ENCODE measurements at regions not wholly inside any gene's neighbourhood (a gene's known extent, or its start where the extent isn't known, plus 50 kb on each side); places are given as distances from the start of the nearest gene placed in this dataset.

DNA sequence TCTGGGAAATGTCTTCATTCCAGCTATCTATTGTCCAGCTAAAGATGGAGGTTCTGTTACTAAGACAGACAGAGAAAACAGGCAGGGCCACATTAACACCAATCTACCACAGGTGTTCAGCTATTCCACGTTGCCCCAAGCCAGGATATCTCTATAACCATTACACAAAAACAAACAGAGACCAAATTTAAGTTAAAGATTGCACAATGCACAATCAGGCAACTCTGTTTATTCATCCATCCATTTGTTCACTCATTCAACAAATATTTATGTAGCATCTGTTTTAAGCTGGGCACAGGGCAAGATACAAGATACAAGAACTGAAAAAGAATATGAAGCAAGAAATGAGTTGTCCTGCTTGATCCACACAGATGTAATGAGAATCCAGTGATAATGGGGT lies 629.0 kb downstream of the MED13L start:
- TF ChIP-seq EP300 (conservative IDR thresholded peaks at IDR 0.05; ENCODE audit: poor library complexity, severe bottlenecking) (no peak), SMC3 (conservative IDR thresholded peaks at IDR 0.05; ENCODE audit: poor library complexity) (no peak), EZH2 (IDR thresholded peaks at IDR 0.05; ENCODE audit: borderline replicate concordance, insufficient read depth, low read length, poor library complexity, severe bottlenecking) (no peak), MXI1 (conservative IDR thresholded peaks at IDR 0.05; ENCODE audit: poor library complexity, severe bottlenecking) (no peak)
- TF ChIP-seq, protein P1, sequence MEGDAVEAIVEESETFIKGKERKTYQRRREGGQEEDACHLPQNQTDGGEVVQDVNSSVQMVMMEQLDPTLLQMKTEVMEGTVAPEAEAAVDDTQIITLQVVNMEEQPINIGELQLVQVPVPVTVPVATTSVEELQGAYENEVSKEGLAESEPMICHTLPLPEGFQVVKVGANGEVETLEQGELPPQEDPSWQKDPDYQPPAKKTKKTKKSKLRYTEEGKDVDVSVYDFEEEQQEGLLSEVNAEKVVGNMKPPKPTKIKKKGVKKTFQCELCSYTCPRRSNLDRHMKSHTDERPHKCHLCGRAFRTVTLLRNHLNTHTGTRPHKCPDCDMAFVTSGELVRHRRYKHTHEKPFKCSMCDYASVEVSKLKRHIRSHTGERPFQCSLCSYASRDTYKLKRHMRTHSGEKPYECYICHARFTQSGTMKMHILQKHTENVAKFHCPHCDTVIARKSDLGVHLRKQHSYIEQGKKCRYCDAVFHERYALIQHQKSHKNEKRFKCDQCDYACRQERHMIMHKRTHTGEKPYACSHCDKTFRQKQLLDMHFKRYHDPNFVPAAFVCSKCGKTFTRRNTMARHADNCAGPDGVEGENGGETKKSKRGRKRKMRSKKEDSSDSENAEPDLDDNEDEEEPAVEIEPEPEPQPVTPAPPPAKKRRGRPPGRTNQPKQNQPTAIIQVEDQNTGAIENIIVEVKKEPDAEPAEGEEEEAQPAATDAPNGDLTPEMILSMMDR (IDR thresholded peaks at IDR 0.05; ENCODE audit: poor library complexity, severe bottlenecking) = no peak
- TF ChIP-seq, protein P2, sequence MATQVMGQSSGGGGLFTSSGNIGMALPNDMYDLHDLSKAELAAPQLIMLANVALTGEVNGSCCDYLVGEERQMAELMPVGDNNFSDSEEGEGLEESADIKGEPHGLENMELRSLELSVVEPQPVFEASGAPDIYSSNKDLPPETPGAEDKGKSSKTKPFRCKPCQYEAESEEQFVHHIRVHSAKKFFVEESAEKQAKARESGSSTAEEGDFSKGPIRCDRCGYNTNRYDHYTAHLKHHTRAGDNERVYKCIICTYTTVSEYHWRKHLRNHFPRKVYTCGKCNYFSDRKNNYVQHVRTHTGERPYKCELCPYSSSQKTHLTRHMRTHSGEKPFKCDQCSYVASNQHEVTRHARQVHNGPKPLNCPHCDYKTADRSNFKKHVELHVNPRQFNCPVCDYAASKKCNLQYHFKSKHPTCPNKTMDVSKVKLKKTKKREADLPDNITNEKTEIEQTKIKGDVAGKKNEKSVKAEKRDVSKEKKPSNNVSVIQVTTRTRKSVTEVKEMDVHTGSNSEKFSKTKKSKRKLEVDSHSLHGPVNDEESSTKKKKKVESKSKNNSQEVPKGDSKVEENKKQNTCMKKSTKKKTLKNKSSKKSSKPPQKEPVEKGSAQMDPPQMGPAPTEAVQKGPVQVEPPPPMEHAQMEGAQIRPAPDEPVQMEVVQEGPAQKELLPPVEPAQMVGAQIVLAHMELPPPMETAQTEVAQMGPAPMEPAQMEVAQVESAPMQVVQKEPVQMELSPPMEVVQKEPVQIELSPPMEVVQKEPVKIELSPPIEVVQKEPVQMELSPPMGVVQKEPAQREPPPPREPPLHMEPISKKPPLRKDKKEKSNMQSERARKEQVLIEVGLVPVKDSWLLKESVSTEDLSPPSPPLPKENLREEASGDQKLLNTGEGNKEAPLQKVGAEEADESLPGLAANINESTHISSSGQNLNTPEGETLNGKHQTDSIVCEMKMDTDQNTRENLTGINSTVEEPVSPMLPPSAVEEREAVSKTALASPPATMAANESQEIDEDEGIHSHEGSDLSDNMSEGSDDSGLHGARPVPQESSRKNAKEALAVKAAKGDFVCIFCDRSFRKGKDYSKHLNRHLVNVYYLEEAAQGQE (IDR thresholded peaks at IDR 0.05; ENCODE audit: borderline replicate concordance) = no peak
